ENCODE measurements at regions not wholly inside any gene's neighbourhood (a gene's known extent, or its start where the extent isn't known, plus 50 kb on each side); places are given as distances from the start of the nearest gene placed in this dataset.

- Histone ChIP-seq H3K36me3 (replicated peaks in 1 of 2; ENCODE audit: control insufficient read depth in 2 of 2, insufficient read depth in 2 of 2, low read length in 2 of 2) (no peaks in the 10 kb centered on the region), H3K23ac (ENCODE audit: low read depth, low read length, poor library complexity) (no peak overlapping the region), H3K79me1 (ENCODE audit: low read depth, low read length) (no peaks in the 10 kb centered on the region), H2BK15ac (ENCODE audit: low read length) (peak overlapping the region; percentile 10), H3K27ac (replicated peaks; ENCODE audit: low read length) (no peak overlapping the region), H2BK120ac (ENCODE audit: low read depth, low read length) (no peak overlapping the region), H2BK5ac (ENCODE audit: low read length) (no peak overlapping the region), H3K4me3 (ENCODE audit: low read length in 2 of 2) (peak overlapping the region in 1 of 2 donors; percentile 29), H3K14ac (ENCODE audit: low read length) (no peak overlapping the region), H3K4me2 (ENCODE audit: insufficient read depth, low read length, poor library complexity, severe bottlenecking) (no peak overlapping the region), H2AFZ (ENCODE audit: low read length) (no peak overlapping the region), H3K27me3 (ENCODE audit: control insufficient read depth in 3 of 3, insufficient read depth in 3 of 3, low read depth in 1 of 3, low read length in 3 of 3) (no peaks in the 10 kb centered on the region), H4K91ac (ENCODE audit: low read depth, low read length, poor library complexity) (no peak overlapping the region), H3K9me3 (replicated peaks in 1 of 2; ENCODE audit: control insufficient read depth in 2 of 2, insufficient read depth in 1 of 2, low read depth in 1 of 2, low read length in 2 of 2) (no peaks in the 10 kb centered on the region), H3K4ac (ENCODE audit: low read length) (no peak overlapping the region), H3K9ac (ENCODE audit: low read depth, low read length, poor library complexity) (no peak overlapping the region), H2AK5ac (ENCODE audit: low read depth, low read length) (no peak overlapping the region), H4K8ac (ENCODE audit: low read depth, low read length) (no peak overlapping the region), H2BK12ac (ENCODE audit: low read length) (no peak overlapping the region), H3K18ac (ENCODE audit: low read length) (peak overlapping the region; percentile 72), H3K4me1 (ENCODE audit: control insufficient read depth in 2 of 2, insufficient read depth in 1 of 2, low read depth in 1 of 2, low read length in 2 of 2) (no peaks in the 10 kb centered on the region)
- no peak for DNase-seq (ENCODE audit: low spot score)
- no CpG with 5 or more reads among the region's 5 CpGs for WGBS, 2 donors (ENCODE audit: extremely low coverage in 2 of 2, insufficient read length in 2 of 2, insufficient replicate concordance in 1 of 2)
Observed at GRCh38 chr19:29432677-29433076, 93.1 kb upstream of the VSTM2B start.

DNA sequence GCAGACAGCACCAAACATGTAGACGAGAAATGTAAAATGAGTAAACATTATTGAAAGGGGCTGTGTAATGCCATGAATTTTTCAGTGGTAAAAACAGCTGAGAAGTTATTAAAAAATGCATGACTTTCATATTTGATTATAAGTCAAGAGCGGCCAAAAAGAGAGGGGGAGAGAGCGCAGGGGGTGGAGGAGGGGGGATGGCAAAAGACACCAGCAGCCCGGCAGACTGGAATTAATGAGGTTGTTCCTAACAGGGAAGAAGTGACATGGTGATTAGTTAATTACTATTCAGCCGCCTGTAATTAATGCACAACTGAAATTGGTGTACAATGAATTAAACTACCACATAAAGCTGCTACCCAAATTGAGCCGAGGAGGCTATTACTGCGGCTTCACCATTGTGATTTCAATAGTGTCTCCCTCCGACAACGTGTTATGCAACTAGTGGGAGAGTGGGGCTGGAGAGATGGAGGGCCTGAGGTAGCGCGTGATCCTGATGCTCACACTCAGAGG is 89.1 kb upstream of the VSTM2B start:
- no peak overlapping the region for H2BK120ac ChIP-seq (ENCODE audit: low read depth, low read length)

GRCh38 chr19:29439021-29439420 is 86.8 kb upstream of the VSTM2B start:
- no peak overlapping the region for H3K9ac ChIP-seq (ENCODE audit: low read depth, low read length, poor library complexity)
- no peak overlapping the region for H3K14ac ChIP-seq (ENCODE audit: low read length)
- H2BK120ac ChIP-seq (ENCODE audit: low read depth, low read length) = no peak overlapping the region
- peaks cover 0 to 4% of the 10 kb centered on the region in 2 donors for H3K9me3 ChIP-seq (replicated peaks in 1 of 2; ENCODE audit: control insufficient read depth in 2 of 2, insufficient read depth in 1 of 2, low read depth in 1 of 2, low read length in 2 of 2)
- no peak overlapping the region for H2AK5ac ChIP-seq (ENCODE audit: low read depth, low read length)
- no peaks in the 10 kb centered on the region for H3K27me3 ChIP-seq (ENCODE audit: control insufficient read depth in 3 of 3, insufficient read depth in 3 of 3, low read depth in 1 of 3, low read length in 3 of 3)
- no peak overlapping the region for H4K8ac ChIP-seq (ENCODE audit: low read depth, low read length)
- H3K23ac ChIP-seq (ENCODE audit: low read depth, low read length, poor library complexity) = no peak overlapping the region
- H4K91ac ChIP-seq (ENCODE audit: low read depth, low read length, poor library complexity) = no peak overlapping the region
- no peak overlapping the region for H3K4ac ChIP-seq (ENCODE audit: low read length)
- no peaks in the 10 kb centered on the region for H3K79me1 ChIP-seq (ENCODE audit: low read depth, low read length)
- no peak for DNase-seq (ENCODE audit: low spot score)
- H3K27ac ChIP-seq (replicated peaks; ENCODE audit: low read length) = no peak overlapping the region
- no peak overlapping the region for H3K4me2 ChIP-seq (ENCODE audit: insufficient read depth, low read length, poor library complexity, severe bottlenecking)
- no peak overlapping the region for H2AFZ ChIP-seq (ENCODE audit: low read length)
- no peaks in the 10 kb centered on the region for H3K36me3 ChIP-seq (replicated peaks in 1 of 2; ENCODE audit: control insufficient read depth in 2 of 2, insufficient read depth in 2 of 2, low read length in 2 of 2)
- H3K4me1 ChIP-seq (ENCODE audit: control insufficient read depth in 2 of 2, insufficient read depth in 1 of 2, low read depth in 1 of 2, low read length in 2 of 2) = no peaks in the 10 kb centered on the region
- no peak overlapping the region for H2BK5ac ChIP-seq (ENCODE audit: low read length)
- H2BK12ac ChIP-seq (ENCODE audit: low read length) = no peak overlapping the region
- no peak overlapping the region for H2BK15ac ChIP-seq (ENCODE audit: low read length)
- H3K18ac ChIP-seq (ENCODE audit: low read length) = no peak overlapping the region
- no peak overlapping the region for H3K4me3 ChIP-seq (ENCODE audit: low read length in 2 of 2)

More for the DNA sequence above, 89.1 kb upstream of the VSTM2B start:
- WGBS, 2 donors (ENCODE audit: extremely low coverage in 2 of 2, insufficient read length in 2 of 2, insufficient replicate concordance in 1 of 2) = no CpG with 5 or more reads among the region's 11 CpGs
- H2BK12ac ChIP-seq (ENCODE audit: low read length) = no peak overlapping the region
- H3K18ac ChIP-seq (ENCODE audit: low read length) = no peak overlapping the region
- no peak overlapping the region for H2AFZ ChIP-seq (ENCODE audit: low read length)
- H2BK15ac ChIP-seq (ENCODE audit: low read length) = no peak overlapping the region
- no peak overlapping the region for H2AK5ac ChIP-seq (ENCODE audit: low read depth, low read length)
- no peaks in the 10 kb centered on the region for H3K36me3 ChIP-seq (replicated peaks in 1 of 2; ENCODE audit: control insufficient read depth in 2 of 2, insufficient read depth in 2 of 2, low read length in 2 of 2)
- no peak overlapping the region for H3K4me3 ChIP-seq (ENCODE audit: low read length in 2 of 2)
- H3K4ac ChIP-seq (ENCODE audit: low read length) = no peak overlapping the region
- no peak overlapping the region for H4K91ac ChIP-seq (ENCODE audit: low read depth, low read length, poor library complexity)
- no peak overlapping the region for H3K14ac ChIP-seq (ENCODE audit: low read length)
- H3K9me3 ChIP-seq (replicated peaks in 1 of 2; ENCODE audit: control insufficient read depth in 2 of 2, insufficient read depth in 1 of 2, low read depth in 1 of 2, low read length in 2 of 2) = peaks cover 0 to 2% of the 10 kb centered on the region in 2 donors
- H3K4me1 ChIP-seq (ENCODE audit: control insufficient read depth in 2 of 2, insufficient read depth in 1 of 2, low read depth in 1 of 2, low read length in 2 of 2) = no peaks in the 10 kb centered on the region
- H3K27ac ChIP-seq (replicated peaks; ENCODE audit: low read length) = no peak overlapping the region
- no peak for DNase-seq (ENCODE audit: low spot score)
- no peaks in the 10 kb centered on the region for H3K27me3 ChIP-seq (ENCODE audit: control insufficient read depth in 3 of 3, insufficient read depth in 3 of 3, low read depth in 1 of 3, low read length in 3 of 3)
- no peak overlapping the region for H3K4me2 ChIP-seq (ENCODE audit: insufficient read depth, low read length, poor library complexity, severe bottlenecking)
- H4K8ac ChIP-seq (ENCODE audit: low read depth, low read length) = no peak overlapping the region
- peak overlapping the region; percentile 23 for H3K23ac ChIP-seq (ENCODE audit: low read depth, low read length, poor library complexity)
- no peak overlapping the region for H3K9ac ChIP-seq (ENCODE audit: low read depth, low read length, poor library complexity)
- H3K79me1 ChIP-seq (ENCODE audit: low read depth, low read length) = no peaks in the 10 kb centered on the region
- no peak overlapping the region for H2BK5ac ChIP-seq (ENCODE audit: low read length)

DNA sequence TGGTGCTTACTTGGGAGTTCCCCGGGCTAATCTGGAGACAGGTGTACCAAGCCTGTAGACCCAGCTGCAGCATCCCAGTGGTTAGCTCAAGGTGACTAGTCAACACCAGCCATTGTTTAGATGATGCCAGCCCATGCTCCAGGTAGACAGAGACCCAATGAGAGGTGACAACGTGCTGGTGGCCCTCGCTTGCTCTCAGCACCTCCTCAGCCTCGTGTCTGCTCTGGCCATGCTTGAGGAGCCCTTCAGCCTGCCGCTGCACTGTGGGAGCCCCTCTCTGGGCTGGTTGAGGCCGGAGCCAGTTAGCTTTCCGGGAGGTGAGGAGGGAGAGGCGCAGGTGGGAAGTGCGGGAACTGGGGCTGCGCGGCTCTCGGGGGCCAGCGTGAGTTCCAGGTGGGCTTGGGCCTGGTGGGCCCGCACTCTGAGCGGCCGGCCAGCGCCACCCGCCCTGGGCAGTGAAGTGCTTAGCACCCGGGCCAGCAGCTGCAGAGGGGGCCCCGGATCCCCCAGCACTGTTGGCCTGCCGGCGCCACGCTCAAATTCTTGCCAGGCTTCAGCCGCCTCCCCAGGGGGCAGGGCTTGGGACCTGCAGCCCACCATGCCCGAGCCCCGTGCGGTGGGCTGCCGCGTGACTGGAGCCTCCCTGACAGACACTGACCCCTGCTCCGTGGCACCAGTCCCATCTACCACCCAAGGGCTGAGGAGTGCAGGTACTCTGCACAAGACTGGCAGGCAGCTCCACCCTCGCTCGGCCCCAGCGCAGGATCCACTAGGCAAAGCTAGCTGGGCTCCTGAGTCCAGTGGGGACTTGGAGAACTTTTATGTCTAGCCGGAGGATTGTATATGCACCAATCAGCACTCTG is 85.9 kb upstream of the VSTM2B start:
- H3K18ac ChIP-seq (ENCODE audit: low read length) = peak overlapping the region; percentile 52
- H3K27ac ChIP-seq (replicated peaks; ENCODE audit: low read length) = no peak overlapping the region
- no peak overlapping the region for H4K8ac ChIP-seq (ENCODE audit: low read depth, low read length)
- H2AFZ ChIP-seq (ENCODE audit: low read length) = no peak overlapping the region
- no peak for DNase-seq (ENCODE audit: low spot score)
- no peak overlapping the region for H3K4me3 ChIP-seq (ENCODE audit: low read length in 2 of 2)
- H2BK5ac ChIP-seq (ENCODE audit: low read length) = no peak overlapping the region
- H3K9me3 ChIP-seq (replicated peaks in 1 of 2; ENCODE audit: control insufficient read depth in 2 of 2, insufficient read depth in 1 of 2, low read depth in 1 of 2, low read length in 2 of 2) = peaks cover 0 to 4% of the 10 kb centered on the region in 2 donors
- no peak overlapping the region for H2BK120ac ChIP-seq (ENCODE audit: low read depth, low read length)
- H3K14ac ChIP-seq (ENCODE audit: low read length) = no peak overlapping the region
- H3K4me2 ChIP-seq (ENCODE audit: insufficient read depth, low read length, poor library complexity, severe bottlenecking) = no peak overlapping the region
- no peak overlapping the region for H4K91ac ChIP-seq (ENCODE audit: low read depth, low read length, poor library complexity)
- no peaks in the 10 kb centered on the region for H3K79me1 ChIP-seq (ENCODE audit: low read depth, low read length)
- WGBS, 2 donors (ENCODE audit: extremely low coverage in 2 of 2, insufficient read length in 2 of 2, insufficient replicate concordance in 1 of 2) = no CpG with 5 or more reads among the region's 34 CpGs
- H3K36me3 ChIP-seq (replicated peaks in 1 of 2; ENCODE audit: control insufficient read depth in 2 of 2, insufficient read depth in 2 of 2, low read length in 2 of 2) = no peaks in the 10 kb centered on the region
- H3K9ac ChIP-seq (ENCODE audit: low read depth, low read length, poor library complexity) = no peak overlapping the region
- no peak overlapping the region for H3K4ac ChIP-seq (ENCODE audit: low read length)
- no peaks in the 10 kb centered on the region for H3K4me1 ChIP-seq (ENCODE audit: control insufficient read depth in 2 of 2, insufficient read depth in 1 of 2, low read depth in 1 of 2, low read length in 2 of 2)
- H3K23ac ChIP-seq (ENCODE audit: low read depth, low read length, poor library complexity) = no peak overlapping the region
- no peaks in the 10 kb centered on the region for H3K27me3 ChIP-seq (ENCODE audit: control insufficient read depth in 3 of 3, insufficient read depth in 3 of 3, low read depth in 1 of 3, low read length in 3 of 3)
- H2AK5ac ChIP-seq (ENCODE audit: low read depth, low read length) = no peak overlapping the region
- no peak overlapping the region for H2BK12ac ChIP-seq (ENCODE audit: low read length)
- H2BK15ac ChIP-seq (ENCODE audit: low read length) = no peak overlapping the region

Data from neuronal stem cell (in vitro differentiated cells).